HCT116 (cell line): ENCODE measurements at regions not wholly inside any gene's neighbourhood (a gene's known extent, or its start where the extent isn't known, plus 50 kb on each side); places are given as distances from the start of the nearest gene placed in this dataset.

Experiments used
- EZH2 ChIP-seq: fragments of 200-600 bp; sonication (generic); IDR thresholded peaks from 2 replicates; pipeline ENCODE4 v1.6.1; 2017; ENCODE audit warnings: antibody characterized with exemption, mixed run types
- EZH2phosphoT487 ChIP-seq: fragments of 200-600 bp; IDR thresholded peaks from 2 replicates; pipeline ENCODE4 v1.6.1; 2018; ENCODE audit warnings: antibody characterized with exemption, borderline replicate concordance
- POLR2A ChIP-seq: IDR thresholded peaks from 2 replicates; pipeline ENCODE4 v1.7.0; 2011; ENCODE audit warnings: borderline replicate concordance; ENCODE audit not compliant: insufficient read depth, insufficient read length; ENCODE audit errors: extremely low read depth
- SIN3A ChIP-seq: IDR thresholded peaks from 2 replicates; pipeline ENCODE4 v1.6.1; 2012; ENCODE audit warnings: low read depth
- ZNF274 ChIP-seq: fragments of 200-500 bp; sonication (Bioruptor generic); IDR thresholded peaks from 2 replicates; pipeline ENCODE4 v1.6.1; 2014; ENCODE audit warnings: mild to moderate bottlenecking, low read depth, low read length, inconsistent platforms
- TF ChIP-seq, protein P1 (sequence below), 3 experiments: fragments of 200-600 bp in 1 of 3; sonication (generic) in 1 of 3; IDR thresholded peaks in 2 of 3; conservative IDR thresholded peaks in 1 of 3; 2 replicates each; pipeline ENCODE4 v1.5.1; 2012 to 2017; ENCODE audit warnings: low read depth in 2 of 3, low read length in 2 of 3, antibody characterized with exemption in 1 of 3, borderline replicate concordance in 1 of 3, control low read depth in 1 of 3, mild to moderate bottlenecking in 1 of 3, mixed read lengths in 1 of 3, mixed run types in 1 of 3, moderate library complexity in 1 of 3; ENCODE audit not compliant: insufficient read depth in 1 of 3
- TF ChIP-seq, protein P2 (sequence below): IDR thresholded peaks from 2 replicates; pipeline ENCODE4 v1.6.1; 2012
- TF ChIP-seq, protein P3 (sequence below): IDR thresholded peaks from 2 replicates; pipeline ENCODE4 v1.6.1; 2012; ENCODE audit warnings: low read depth

DNA sequence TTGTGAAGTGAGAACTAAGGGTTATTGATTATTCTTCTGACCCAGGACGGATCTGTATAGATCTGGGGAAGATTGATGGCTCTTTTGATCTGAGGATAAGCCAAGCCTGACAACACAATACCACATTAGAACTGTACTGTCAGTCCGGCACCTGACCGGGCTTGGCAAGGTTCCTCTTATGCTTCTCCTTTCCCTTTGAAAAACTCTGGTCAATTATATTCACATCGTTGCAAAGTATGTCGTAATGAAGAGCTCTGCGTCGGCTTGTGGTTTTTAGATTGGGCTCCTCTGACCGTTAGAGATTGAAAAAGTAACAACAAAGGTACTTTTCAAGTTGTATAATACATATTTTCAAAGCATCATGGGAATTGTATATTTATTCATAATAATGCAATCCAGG is 389.8 kb downstream of the NR2F2 start:
- TF ChIP-seq ZNF274: no peak
- TF ChIP-seq, protein P1, sequence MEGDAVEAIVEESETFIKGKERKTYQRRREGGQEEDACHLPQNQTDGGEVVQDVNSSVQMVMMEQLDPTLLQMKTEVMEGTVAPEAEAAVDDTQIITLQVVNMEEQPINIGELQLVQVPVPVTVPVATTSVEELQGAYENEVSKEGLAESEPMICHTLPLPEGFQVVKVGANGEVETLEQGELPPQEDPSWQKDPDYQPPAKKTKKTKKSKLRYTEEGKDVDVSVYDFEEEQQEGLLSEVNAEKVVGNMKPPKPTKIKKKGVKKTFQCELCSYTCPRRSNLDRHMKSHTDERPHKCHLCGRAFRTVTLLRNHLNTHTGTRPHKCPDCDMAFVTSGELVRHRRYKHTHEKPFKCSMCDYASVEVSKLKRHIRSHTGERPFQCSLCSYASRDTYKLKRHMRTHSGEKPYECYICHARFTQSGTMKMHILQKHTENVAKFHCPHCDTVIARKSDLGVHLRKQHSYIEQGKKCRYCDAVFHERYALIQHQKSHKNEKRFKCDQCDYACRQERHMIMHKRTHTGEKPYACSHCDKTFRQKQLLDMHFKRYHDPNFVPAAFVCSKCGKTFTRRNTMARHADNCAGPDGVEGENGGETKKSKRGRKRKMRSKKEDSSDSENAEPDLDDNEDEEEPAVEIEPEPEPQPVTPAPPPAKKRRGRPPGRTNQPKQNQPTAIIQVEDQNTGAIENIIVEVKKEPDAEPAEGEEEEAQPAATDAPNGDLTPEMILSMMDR (IDR thresholded peaks at IDR 0.05 in 2 of 3, conservative IDR thresholded peaks at IDR 0.05 in 1 of 3; ENCODE audit: borderline replicate concordance in 1 of 3, insufficient read depth in 1 of 3, low read depth in 2 of 3, low read length in 2 of 3): no peak
- no peak for TF ChIP-seq EZH2
- TF ChIP-seq, protein P2, sequence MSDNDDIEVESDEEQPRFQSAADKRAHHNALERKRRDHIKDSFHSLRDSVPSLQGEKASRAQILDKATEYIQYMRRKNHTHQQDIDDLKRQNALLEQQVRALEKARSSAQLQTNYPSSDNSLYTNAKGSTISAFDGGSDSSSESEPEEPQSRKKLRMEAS: no peak
- TF ChIP-seq, protein P3, sequence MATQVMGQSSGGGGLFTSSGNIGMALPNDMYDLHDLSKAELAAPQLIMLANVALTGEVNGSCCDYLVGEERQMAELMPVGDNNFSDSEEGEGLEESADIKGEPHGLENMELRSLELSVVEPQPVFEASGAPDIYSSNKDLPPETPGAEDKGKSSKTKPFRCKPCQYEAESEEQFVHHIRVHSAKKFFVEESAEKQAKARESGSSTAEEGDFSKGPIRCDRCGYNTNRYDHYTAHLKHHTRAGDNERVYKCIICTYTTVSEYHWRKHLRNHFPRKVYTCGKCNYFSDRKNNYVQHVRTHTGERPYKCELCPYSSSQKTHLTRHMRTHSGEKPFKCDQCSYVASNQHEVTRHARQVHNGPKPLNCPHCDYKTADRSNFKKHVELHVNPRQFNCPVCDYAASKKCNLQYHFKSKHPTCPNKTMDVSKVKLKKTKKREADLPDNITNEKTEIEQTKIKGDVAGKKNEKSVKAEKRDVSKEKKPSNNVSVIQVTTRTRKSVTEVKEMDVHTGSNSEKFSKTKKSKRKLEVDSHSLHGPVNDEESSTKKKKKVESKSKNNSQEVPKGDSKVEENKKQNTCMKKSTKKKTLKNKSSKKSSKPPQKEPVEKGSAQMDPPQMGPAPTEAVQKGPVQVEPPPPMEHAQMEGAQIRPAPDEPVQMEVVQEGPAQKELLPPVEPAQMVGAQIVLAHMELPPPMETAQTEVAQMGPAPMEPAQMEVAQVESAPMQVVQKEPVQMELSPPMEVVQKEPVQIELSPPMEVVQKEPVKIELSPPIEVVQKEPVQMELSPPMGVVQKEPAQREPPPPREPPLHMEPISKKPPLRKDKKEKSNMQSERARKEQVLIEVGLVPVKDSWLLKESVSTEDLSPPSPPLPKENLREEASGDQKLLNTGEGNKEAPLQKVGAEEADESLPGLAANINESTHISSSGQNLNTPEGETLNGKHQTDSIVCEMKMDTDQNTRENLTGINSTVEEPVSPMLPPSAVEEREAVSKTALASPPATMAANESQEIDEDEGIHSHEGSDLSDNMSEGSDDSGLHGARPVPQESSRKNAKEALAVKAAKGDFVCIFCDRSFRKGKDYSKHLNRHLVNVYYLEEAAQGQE: no peak
- no peak for TF ChIP-seq POLR2A
- TF ChIP-seq EZH2phosphoT487: no peak
- TF ChIP-seq SIN3A: no peak
